GM18951 (cell line): ENCODE measurements at regions not wholly inside any gene's neighbourhood (a gene's known extent, or its start where the extent isn't known, plus 50 kb on each side); places are given as distances from the start of the nearest gene placed in this dataset.

Experiments used
- POLR2A ChIP-seq: IDR thresholded peaks from 4 replicates; pipeline ENCODE4 v1.6.1; 2011; ENCODE audit warnings: mild to moderate bottlenecking; ENCODE audit not compliant: insufficient read length, insufficient read depth; ENCODE audit errors: extremely low read depth
- in situ Hi-C: fragments of 300-500 bp; cut with MboI; formaldehyde crosslinking; loops from one replicate; pipeline ENCODE4 v1.12.0; 2022; ENCODE audit warnings: low sequenced_read_pairs, mixed read lengths, inconsistent platforms; ENCODE audit not compliant: unreplicated experiment

DNA sequence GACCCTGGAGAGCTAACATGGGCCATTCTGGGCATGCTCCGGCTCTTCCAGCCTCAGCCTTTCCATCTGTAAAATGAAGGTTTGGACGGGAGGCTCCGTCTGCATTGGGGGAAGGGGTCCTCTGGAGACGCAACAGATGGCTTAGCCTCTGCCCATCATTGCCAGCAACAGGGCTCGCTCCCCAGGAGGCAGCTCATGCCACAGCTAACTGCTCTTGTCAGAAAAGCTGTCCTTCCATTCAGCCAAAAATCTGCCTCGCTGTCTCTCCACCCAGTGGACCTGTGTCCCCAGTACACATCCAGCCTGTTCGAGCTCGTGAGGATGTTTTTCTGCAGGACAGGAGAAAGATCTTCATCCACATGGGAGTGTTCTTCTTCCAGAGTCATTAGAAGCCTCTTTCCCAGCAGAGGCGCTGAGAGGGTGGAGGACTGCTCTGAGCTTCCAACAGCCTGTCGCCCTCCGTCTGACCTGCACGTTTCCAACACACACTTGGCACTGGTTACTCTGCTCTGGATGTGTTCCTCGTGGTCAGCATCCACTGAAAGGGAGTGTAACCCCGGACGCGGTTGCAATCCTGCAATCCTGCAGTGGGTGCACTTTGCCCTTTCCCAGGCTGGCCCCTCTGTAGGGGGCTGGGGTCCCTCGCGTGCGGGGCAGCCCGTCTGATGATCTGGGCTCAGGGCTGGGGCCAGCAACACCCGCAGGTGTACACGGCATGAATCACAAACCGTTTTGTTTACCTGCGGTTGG lies 1340.9 kb downstream of the TBC1D22A start:
- no peak for TF ChIP-seq POLR2A
- in situ Hi-C loops, result no loop called here

DNA sequence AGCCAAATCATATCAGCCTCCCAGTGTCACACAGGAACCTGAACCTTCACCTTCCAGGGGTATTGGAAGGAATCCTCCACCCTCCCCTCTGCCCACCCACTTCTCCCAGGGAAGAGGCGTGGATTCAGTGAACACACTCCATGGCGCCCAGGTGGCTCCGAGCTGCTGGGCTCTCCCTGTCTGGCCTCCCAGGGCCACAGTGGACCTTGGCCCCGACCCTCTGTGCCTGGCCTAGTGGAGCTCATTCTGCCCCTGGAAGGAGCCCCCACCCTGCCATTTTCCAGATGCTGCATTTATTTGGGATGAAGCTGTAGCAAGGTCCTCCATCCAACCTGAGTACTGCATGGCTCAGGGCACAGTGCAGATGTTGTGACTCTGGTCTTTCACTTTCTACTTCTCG lies 1340.1 kb downstream of the TBC1D22A start:
- in situ Hi-C loops, result no loop called here
- no peak for TF ChIP-seq POLR2A

DNA sequence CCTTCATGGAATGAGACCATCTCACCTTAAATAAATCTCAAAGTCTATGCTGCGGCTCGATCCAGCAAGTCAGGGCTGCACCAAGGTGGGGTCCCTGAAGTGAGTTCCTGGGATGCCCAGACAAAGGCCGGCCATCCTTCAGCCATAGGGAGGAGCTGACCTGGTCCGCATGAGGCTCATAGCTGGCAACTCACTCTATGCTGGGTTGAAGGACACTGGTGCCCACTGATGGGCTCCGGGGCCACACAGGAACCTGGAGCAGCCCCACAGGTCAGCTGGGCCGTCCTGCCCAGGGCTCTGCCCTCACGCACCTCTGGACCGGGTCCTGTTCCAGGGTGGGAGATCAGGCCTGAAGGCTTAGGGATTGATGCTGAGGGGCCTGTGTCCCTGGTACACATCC lies 1339.3 kb downstream of the TBC1D22A start:
- no peak for TF ChIP-seq POLR2A
- in situ Hi-C loops, result no loop called here

DNA sequence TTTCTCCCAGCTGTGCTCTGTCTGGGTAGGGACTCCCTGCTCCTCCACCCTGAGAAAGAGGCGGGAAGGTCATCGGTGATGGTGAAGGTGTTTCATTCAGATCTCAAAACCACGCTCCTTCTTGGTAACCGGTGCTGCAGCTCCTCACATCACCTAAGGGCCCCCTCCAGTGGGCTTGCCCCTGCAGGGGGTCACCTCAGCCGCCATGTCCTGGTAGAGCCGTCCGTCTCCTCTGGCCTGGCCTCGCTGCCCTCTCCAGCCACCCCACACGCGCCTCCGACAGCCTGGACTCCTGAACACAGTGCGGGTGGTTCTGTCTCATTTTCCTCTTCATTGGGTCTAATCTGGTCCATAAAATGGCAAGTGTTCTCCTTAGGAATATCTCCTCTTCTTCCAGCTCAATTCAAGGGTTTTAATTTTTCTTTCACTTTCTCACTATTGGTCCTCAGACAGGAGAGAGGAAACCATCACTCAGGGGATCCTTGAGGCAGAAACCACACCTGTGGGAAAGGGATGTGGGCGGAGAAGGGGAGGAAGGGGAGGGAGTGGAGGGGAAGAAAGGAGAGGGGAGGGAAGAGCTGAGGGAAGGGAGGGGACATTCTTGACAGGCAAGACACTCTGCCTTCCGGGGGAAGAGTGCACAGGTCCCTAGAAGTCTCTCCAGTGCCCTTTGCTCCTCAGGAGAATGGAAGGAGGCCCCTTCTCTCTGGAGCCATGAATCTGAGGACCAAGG lies 1338.4 kb downstream of the TBC1D22A start:
- TF ChIP-seq POLR2A, result no peak
- in situ Hi-C loops, result no loop called here

DNA sequence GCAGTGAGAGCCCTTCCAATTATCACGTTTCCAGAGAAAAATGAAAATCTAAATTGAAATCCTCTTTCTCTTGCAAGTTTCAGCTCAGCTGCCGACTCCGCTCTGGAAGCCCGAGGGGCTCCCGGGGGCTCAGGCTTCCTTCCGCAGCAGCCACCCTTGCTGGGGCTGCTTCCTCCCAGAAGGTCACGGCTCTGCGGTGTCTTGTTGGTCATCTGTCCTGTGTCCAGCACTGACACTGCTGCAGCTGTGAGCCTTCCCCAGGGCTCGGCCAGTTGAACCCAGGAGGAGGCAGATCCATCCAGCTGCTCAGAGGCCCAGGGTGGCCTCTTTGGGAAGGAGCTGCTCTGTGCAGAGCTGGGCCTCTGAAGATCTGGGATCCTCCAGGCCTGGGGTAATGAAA lies 1337.2 kb downstream of the TBC1D22A start:
- in situ Hi-C loops, result no loop called here
- TF ChIP-seq POLR2A, result no peak

DNA sequence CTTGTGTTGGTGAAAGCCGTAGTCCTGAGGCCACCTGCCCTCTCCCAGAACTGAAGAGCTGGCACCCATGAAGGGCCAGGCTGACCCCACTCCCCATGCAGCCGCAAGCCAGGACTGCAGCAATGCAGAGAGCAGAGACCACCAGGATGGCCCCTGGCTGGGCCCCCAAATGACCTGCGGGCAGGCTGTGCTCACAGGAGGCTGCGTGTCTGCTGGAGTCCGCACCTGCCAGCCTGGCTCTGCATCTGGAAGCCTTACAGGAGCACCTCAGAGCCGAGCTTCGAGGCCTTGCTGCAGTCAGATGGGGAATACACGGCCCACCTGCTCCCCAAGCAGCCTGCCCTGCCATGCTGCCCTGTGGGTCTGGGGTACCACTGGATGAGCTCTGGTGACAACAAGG lies 1336.8 kb downstream of the TBC1D22A start:
- no peak for TF ChIP-seq POLR2A
- in situ Hi-C loops, result no loop called here

DNA sequence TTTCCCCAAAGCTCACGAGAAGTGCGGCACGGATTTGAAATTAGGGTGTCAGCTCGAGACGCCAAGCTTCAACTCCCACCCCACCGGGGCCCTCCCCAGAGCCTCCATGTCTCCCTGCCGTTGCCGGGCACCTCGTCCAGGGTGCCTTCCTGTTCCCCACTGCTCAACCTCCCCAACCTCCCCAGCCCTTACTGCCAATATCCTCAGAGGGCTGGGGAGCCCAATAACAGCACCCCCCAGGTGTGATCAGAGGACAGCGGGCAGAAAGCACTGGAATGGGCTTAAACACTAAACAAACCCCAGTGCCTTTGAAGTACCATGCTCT lies 1336.4 kb downstream of the TBC1D22A start:
- in situ Hi-C loops, result no loop called here
- TF ChIP-seq POLR2A, result no peak

DNA sequence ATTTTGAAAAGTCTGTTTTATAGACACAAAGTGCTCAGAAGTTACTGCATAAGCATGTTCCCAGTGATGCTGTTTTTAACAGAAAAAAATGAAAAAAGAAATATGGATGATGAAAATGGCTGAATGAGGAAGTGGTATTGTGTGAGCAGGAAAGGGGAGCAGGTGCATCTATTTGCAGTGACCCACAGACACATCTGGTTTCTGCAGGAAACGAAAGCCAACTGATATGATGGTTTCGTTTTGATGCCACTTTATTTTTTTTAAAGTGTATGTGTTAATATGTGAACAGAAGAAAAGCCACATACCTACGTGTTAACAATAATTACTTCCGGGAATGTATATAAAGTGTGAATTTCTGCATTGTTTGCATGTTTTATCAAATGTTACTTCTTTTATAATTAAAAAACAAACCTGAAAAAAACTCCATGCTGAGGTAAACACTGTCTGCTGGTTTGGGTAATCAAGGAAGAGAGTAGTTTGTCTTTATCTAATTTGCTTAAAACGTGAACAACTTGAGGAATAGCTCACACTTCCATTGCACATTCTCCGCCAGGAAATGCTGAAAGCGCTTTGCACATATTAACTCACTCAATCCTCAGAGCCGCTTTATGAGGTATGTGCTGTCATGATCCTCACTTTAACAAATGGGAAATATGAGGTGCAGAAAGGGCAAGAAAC lies 1335.9 kb downstream of the TBC1D22A start:
- in situ Hi-C loops, result no loop called here
- TF ChIP-seq POLR2A, result no peak

DNA sequence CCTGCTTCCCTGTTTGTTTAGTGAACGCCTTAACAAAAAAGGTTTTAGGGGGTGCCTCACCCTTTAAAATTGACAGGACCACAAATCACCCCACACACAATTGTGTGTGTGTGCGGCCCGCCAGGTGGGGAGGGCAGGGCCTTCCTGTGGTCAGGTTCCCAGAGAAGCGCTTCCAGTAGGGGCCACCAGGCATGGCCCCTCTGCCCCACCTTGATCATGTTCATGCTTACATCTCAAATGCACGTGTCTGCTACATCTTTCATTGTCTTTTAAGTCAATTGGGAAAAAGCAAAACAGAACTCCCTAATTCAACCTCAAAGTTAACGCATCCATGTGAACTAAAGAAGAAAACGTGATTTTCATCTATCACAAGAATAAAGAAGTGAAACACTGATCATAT lies 1335.3 kb downstream of the TBC1D22A start:
- peak; percentile 1 for TF ChIP-seq POLR2A
- in situ Hi-C loops, result no loop called here

DNA sequence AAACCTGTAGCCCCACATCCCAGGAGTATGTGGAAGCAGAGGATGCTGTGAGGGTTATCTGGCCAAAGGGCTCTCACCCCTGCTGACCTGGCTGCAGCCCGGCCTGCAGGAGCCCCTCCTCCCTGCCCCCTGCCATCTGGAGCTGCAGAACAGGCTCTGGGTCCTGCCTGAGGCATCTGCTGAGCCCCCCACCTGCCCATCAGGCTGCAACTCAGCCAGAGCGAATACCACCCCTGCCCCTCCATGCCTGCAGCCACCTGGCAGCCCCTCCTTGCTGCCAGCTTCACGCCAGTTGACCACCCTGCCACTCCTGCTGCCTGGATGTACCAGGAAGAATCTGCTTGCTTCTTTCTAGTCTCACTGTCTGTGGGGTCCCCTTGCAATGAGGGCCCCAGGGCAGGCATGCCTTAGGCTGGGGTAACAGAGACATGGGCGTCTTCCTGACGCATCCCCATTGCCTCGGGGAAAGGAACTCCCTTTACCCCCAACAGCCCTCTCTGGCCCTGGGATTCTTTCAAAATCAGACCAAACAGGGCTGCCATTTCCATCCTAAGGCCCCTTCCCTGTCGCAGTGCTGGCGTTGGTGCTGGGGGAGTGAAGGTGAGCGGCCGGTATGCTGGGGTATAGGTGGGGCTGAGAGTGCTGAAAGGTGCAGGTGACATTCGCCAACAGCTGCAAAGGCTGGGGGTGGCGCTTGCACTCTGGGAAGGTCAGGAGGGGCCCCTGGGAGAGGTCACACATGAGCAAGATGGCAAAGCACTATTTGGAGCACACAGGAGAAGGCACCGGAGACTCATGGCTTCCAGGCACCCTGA lies 1334.6 kb downstream of the TBC1D22A start:
- in situ Hi-C loops, result no loop called here
- peak; percentile 7 for TF ChIP-seq POLR2A

DNA sequence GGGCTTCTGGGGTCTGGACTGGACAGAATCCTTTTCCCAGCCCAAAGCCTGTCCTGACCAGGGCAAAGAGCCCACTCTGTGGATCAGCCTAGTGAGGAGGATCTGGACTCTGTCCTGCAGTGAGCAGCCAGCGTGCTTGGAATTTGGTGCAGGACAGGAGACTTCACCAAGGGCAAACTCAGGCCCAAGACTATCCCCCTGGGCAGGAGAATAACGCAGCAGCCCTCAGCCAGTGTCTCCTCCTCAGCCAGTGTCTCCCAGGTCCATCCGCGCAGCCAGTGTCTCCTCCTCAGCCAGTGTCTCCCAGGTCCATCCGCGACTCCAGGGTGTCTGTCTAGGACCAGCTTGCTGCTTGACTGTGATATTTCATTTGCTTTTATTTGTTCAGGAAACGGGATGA lies 1334.0 kb downstream of the TBC1D22A start:
- in situ Hi-C loops, result no loop called here
- TF ChIP-seq POLR2A, result no peak

DNA sequence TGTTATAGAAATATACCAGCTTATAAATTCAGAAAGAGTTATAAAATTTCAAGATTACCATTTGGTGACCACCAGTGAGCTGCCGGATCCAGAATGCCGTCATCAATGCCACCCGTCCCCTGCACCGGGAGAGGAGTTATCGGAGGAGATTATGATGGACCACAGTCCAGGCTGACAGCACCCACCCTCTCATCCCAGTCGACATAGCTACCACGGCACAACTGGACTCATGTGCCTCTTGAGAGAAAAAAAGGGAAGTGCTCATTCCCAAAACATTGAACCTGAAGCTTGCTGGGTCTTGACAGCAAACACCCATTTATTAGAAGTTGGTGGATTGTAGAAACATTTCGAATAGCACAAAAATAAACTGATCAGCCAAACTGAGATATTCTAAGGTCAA lies 1331.5 kb downstream of the TBC1D22A start:
- TF ChIP-seq POLR2A, result no peak
- in situ Hi-C loops, result no loop called here

DNA sequence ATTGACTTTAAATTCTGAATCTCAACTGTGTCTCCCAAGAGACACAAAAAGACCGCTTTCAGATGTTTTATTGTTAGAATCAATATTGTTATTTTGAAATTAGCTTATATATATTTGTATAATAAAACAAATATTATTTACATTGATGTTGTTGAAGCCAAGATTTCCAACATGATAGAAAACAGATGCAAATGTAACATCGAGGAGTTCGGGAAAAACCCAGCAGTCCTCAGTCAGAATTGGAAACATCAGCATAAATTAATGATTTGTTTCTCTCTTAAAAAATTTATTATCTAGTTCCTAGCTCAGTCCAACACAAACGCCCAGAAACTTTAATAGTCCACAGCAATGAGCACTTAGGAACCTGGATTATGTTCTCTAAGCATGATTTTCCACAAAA lies 1330.4 kb downstream of the TBC1D22A start:
- in situ Hi-C loops, result no loop called here
- TF ChIP-seq POLR2A, result no peak

DNA sequence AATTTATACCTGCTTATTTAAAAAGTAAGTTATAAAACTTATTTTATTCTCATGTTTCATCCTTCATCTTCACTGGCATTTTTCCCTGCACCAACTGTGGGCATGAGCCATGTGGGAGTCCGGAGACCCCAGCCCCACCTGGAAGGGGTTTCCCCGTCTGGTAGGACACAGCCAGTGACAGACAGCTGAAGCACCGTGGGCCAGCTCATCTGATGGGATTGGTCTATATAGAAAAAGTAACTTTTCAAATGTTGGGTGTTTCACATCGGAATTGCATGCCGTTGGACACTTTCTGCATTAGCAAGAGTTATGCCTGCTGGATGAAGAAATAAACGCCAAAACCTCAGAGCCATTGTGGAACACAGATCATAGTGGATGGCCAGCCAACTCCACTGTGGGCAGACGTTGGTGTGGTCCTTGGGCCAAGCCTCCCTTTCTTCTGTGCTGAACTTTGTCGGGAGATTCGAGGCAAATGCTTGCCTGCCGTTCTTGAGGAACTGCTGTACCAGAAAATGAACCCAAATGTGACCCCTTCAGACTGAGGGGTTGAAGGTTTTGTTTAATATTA lies 1329.3 kb downstream of the TBC1D22A start:
- in situ Hi-C loops, result no loop called here
- no peak for TF ChIP-seq POLR2A
